ENCODE measurements at regions not wholly inside any gene's neighbourhood (a gene's known extent, or its start where the extent isn't known, plus 50 kb on each side); places are given as distances from the start of the nearest gene placed in this dataset.

DNA sequence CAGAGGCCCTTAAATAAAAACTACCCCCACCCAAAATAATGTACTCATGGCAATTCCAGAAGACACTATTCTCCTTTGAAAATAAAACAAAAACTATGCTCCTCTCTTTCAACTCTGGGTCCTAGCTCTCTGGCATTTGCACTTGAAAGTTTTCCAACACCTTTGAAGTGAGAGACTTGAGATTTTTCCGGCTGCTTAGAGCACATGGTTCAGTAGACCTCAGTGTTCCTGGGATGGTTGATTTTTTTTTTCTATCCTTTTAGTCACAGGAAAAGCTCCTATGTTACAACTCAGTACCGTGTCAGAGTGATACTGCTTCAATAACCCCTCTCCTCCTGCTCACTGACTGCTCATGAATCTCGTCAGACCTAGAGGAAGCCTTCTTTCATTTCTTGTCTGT lies 118.3 kb upstream of the TUSC7 start:
- no peak overlapping the region for H3K4me3 ChIP-seq (replicated peaks in 1 of 2; ENCODE audit: low read depth in 2 of 2, low read length in 2 of 2)
- no peak for DNase-seq (ENCODE audit: low read depth in 2 of 2)
- TF ChIP-seq, protein P1, sequence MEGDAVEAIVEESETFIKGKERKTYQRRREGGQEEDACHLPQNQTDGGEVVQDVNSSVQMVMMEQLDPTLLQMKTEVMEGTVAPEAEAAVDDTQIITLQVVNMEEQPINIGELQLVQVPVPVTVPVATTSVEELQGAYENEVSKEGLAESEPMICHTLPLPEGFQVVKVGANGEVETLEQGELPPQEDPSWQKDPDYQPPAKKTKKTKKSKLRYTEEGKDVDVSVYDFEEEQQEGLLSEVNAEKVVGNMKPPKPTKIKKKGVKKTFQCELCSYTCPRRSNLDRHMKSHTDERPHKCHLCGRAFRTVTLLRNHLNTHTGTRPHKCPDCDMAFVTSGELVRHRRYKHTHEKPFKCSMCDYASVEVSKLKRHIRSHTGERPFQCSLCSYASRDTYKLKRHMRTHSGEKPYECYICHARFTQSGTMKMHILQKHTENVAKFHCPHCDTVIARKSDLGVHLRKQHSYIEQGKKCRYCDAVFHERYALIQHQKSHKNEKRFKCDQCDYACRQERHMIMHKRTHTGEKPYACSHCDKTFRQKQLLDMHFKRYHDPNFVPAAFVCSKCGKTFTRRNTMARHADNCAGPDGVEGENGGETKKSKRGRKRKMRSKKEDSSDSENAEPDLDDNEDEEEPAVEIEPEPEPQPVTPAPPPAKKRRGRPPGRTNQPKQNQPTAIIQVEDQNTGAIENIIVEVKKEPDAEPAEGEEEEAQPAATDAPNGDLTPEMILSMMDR (IDR thresholded peaks at IDR 0.05; ENCODE audit: low read depth, low read length) = no peak

DNA sequence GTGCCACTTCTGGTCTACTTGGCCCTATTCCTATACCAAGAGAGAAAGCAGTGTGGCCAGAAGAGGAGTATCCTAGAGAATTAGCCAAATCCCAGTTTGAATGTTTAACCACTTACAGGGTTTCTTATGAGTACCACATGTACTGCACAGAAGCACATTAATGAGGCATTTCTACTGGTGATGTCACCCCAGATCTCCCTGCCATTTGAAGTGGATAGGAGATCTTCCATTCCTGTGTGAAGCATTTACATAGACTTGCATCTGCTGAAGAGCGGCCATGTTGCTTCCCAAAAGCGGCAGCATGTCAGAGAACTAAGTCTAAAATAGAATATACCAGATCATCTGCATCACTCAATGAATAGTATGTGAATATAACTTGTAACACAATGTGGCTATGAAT lies 108.4 kb upstream of the TUSC7 start:
- TF ChIP-seq, protein P1 (IDR thresholded peaks at IDR 0.05; ENCODE audit: low read depth, low read length) = no peak
- H3K4me3 ChIP-seq (replicated peaks in 1 of 2; ENCODE audit: low read depth in 2 of 2, low read length in 2 of 2) = no peak overlapping the region
- no peak for DNase-seq (ENCODE audit: low read depth in 2 of 2)

DNA sequence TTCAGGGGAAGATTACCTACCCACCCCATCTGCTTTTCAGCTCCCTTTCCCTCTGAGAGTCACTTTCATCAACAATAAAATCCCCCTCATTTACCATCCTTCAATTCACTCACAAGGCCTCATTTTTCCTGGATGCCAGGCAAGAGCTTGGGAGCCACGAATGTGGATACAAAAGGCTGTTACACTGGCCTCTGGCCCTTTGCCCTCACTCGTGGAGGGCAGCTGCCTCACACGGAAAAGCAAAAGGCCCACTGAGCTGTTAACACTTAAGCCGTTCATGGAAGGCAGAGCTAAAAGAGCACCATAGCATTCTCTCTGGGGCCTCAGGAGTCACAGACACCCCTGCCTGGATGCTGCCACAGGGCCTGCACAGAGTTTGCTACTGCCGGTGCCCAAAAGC lies 102.4 kb upstream of the TUSC7 start:
- TF ChIP-seq, protein P1 (IDR thresholded peaks at IDR 0.05; ENCODE audit: low read depth, low read length) = no peak
- DNase-seq (ENCODE audit: low read depth in 2 of 2) = no peak
- no peak overlapping the region for H3K4me3 ChIP-seq (replicated peaks in 1 of 2; ENCODE audit: low read depth in 2 of 2, low read length in 2 of 2)

DNA sequence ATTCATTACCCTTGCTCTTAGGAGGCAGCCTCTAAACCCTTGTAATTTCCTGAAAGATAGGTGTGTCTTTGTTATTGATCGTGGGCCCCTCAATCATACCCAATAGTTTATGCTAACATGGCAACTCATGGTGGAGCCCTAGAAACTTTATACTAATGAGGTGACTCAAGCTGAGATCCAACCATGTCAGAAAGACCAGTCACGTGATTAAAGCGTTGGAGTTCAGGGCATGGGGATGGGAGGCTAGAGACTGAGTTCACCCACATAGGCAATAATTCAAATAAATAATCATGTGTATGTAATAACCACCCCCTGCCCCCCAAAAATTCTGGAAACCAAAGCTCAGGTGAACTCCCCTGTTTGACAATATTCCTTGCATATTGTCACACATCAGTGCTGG lies 99.5 kb upstream of the TUSC7 start:
- TF ChIP-seq, protein P1 (IDR thresholded peaks at IDR 0.05; ENCODE audit: low read depth, low read length) = no peak
- no peak for DNase-seq (ENCODE audit: low read depth in 2 of 2)
- H3K4me3 ChIP-seq (replicated peaks in 1 of 2; ENCODE audit: low read depth in 2 of 2, low read length in 2 of 2) = no peak overlapping the region

DNA sequence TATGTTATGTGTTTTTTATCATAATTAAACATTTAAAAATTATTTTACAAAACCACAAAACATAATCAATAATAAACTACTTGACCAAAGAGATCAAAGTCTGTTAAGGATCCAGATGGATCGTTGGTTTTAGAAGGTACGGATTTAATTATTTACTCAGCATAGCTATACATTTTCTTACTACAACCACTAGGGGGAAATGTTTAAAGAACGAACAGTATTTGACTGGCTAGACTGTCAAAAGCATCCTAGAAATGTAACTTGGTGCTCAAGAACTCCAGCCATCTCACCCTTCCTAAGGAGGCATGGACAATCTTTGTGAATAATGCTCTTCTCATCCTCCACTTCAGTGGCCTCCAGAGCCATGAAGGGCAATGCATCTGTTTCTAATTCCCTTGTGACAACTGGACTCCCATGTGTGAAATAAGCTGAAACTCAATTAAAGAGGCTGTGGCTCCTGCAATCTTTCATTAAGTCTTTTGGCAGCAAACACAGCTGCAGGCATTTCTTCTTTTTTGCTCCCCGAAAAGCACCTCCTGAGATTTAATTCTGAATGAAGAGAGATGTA lies 94.7 kb upstream of the TUSC7 start:
- no peak overlapping the region for H3K4me3 ChIP-seq (replicated peaks in 1 of 2; ENCODE audit: low read depth in 2 of 2, low read length in 2 of 2)
- peak in 1 of 2 donors; percentile 0 for DNase-seq (ENCODE audit: low read depth in 2 of 2)
- TF ChIP-seq, protein P1 (IDR thresholded peaks at IDR 0.05; ENCODE audit: low read depth, low read length) = peak; percentile 13

DNA sequence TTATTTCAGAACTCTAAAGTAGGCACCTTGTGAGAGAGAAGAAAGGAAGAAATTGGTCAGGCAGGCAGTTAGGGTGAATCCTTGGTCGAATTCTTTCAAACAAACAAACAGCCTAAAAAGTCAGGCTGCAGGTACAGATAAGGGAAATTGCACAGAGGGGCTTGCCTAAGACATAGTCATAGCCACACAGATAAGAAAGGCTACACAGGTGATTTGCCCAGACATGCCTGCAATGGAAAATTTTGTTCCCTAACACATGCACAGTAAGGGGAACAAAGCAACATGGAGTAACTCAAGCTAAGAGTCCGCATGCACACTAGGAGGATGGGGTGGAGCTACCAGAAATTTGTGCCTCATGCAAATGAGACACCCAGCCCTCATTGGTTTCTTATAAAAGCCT lies 91.4 kb upstream of the TUSC7 start:
- no peak overlapping the region for H3K4me3 ChIP-seq (replicated peaks in 1 of 2; ENCODE audit: low read depth in 2 of 2, low read length in 2 of 2)
- TF ChIP-seq, protein P1 (IDR thresholded peaks at IDR 0.05; ENCODE audit: low read depth, low read length) = no peak
- DNase-seq (ENCODE audit: low read depth in 2 of 2) = no peak

DNA sequence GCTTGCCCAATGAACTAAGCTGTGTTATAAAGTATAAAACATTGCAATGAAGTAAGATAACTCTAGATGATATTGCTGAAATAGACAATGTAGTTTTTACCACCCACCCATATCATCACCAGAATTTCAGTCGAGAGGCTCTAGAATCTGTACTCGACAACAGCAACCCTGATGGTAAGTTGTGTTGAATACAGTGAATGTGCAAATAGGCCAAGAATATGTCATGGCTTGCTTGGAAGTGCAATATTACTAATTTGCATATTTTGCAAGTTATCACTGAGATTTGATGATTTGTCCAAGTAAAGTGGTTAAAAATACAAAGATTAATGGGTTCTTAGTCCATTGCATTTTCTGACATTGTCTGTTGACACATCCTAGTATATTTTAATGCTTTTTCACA lies 90.6 kb upstream of the TUSC7 start:
- no peak for DNase-seq (ENCODE audit: low read depth in 2 of 2)
- TF ChIP-seq, protein P1 (IDR thresholded peaks at IDR 0.05; ENCODE audit: low read depth, low read length) = no peak
- no peak overlapping the region for H3K4me3 ChIP-seq (replicated peaks in 1 of 2; ENCODE audit: low read depth in 2 of 2, low read length in 2 of 2)
